GM19035 (cell line): ENCODE measurements at regions not wholly inside any gene's neighbourhood (a gene's known extent, or its start where the extent isn't known, plus 50 kb on each side); places are given as distances from the start of the nearest gene placed in this dataset.
"Not testable (repeated sequence)": the region's sequence is repeated elsewhere in the genome, so short reads cannot be mapped to it uniquely, and the experiment has no call there.

ENCODE experiments used
- ATAC-seq: cut with Tn5 transposase; IDR thresholded peaks from one replicate; pipeline ENCODE4 v1.9.1; 2021; ENCODE audit not compliant: unreplicated experiment

GRCh38 chr11:96760306-96760705, 370.5 kb downstream of the JRKL start:
- no peak for ATAC-seq

DNA sequence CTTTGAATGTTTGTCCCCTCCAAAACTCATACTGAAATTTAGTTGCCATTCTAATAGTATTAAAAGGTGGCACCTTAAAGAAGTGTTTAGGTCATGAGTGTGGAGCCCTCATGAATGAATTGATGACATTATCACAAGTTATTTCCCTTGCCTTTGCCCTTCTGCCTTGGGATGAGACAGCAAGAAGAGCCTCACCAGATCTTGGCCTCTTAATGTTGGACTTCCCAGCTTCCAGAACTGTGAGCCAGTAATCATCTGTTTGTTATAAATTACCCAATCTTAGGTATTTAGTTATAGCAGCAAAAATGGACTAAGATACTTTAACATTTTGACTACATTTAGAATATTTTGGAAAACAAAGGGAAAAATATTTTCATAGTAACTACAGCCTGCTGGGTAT, 371.0 kb downstream of the JRKL start:
- ATAC-seq = no peak

DNA sequence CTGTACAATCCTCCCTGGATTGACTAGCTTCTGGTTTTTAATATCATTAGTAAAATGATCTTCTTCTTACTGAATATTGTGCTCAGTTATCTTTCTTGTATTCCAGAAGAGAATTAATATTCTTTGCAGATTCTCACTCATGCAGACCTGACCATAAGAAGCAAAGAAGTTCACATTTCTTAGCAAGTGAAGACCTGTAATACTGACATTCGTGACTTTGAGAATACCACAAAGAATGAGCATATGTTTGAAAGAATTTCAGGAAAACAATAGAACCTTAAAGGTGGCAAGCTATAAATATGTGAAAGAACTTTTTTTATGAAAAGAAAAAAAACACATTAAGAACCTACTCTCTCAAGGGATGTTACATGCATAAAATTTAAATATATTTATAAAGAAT, 371.6 kb downstream of the JRKL start:
- no peak for ATAC-seq

- ATAC-seq = no peak
Measured at GRCh38 chr11:96763244-96763643, 373.4 kb downstream of the JRKL start.

- ATAC-seq = no peak
Measured at GRCh38 chr11:96778272-96778671, 388.5 kb downstream of the JRKL start.

DNA sequence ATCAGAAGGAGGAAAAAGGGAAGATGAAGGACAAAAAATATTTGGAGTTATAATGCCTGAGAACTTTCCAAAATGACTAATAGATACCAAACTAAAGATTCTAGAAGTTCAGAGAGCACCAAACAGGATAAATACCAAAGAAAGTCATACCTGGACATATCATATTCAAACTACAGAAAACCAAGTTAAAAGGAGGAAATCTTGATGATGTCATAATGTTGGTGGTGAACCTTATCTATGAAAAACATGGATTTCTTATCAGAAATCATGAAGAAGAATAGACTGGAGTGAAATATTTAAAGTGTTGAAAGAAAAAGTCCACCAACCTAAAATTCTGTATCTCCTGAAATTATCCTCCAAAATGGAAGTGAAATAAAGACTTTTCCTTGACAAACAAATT, 389.2 kb downstream of the JRKL start:
- ATAC-seq = no peak

DNA sequence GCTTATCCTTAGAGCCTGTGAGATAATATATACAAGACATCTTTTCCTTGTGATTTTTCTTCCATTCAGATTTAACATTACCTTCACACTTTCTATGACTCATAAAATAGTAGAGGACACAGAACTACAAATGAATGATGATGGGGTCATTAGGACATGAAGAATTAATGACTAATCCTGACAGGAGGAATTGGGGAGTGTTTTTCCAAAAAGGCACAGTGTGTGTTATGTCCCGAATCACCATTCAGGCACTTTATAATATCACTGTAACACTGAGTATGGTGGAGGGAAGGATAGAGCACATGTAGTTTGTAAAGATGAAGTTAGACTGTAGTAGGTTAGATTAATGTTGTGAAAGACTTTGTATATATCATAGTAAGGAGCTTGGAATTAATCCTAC, 391.3 kb downstream of the JRKL start:
- ATAC-seq = no peak

GRCh38 chr11:96782632-96783031, 392.8 kb downstream of the JRKL start:
- ATAC-seq = no peak

- ATAC-seq = no peak
Measured at GRCh38 chr11:96783311-96783710, 393.5 kb downstream of the JRKL start.

GRCh38 chr11:96785073-96785472, 395.3 kb downstream of the JRKL start:
- ATAC-seq = no peak

DNA sequence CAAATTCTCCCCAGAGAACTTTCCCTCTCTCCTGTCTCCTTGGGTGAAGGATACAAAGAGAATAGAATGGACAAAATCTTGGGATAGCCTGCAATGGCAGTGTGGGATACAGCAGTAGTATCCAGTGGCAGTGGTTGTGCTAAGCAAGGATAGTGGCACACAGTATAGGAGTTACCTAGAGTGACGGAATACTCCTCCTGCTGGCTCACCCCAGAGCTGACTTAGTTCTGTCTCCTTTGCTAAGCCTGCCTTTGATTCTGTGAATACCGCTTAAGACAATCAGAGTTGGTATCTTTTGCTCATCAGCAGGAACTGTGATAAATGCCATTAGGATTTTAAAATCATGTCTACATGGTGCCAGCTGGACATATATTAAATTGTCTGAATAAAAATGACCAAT, 404.3 kb downstream of the JRKL start:
- no peak for ATAC-seq

DNA sequence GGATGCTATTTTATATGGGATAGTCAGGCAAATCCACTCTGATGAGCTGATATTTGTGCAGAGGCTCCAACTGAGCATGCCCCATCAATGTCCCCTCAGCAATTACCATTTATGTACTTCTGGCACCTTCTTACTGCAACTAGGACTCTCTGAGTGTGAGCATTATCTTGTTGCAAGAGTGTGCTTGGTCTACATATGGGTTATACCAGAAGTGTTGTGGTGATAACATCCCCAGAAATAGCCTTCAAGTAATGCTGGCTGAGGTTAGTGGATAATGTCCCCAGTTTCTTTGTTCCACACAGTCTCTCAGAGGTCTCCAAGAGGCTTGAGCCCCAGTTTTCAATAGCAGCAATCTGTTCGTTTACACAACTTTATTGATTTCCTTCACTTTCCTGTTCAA, 408.6 kb downstream of the JRKL start:
- no peak for ATAC-seq

DNA sequence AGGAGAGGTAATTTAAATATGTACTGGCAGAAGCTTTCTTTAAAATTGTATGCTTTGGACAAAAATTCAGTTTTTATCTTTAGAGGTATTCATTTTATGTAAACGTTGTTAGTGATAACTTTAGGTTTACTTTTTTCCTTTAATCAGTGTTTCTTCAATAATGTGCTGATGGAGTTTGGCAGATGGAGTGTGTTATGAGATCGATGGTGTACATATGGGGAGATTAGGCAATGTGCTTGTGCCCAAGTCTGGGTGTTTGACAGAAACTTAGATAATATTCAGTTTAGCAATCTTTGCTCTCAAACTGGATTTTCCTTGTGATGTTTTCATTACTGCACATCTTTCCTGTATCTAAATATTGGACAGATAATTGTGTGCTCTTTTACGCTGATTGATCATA, 425.4 kb downstream of the JRKL start:
- ATAC-seq = no peak

DNA sequence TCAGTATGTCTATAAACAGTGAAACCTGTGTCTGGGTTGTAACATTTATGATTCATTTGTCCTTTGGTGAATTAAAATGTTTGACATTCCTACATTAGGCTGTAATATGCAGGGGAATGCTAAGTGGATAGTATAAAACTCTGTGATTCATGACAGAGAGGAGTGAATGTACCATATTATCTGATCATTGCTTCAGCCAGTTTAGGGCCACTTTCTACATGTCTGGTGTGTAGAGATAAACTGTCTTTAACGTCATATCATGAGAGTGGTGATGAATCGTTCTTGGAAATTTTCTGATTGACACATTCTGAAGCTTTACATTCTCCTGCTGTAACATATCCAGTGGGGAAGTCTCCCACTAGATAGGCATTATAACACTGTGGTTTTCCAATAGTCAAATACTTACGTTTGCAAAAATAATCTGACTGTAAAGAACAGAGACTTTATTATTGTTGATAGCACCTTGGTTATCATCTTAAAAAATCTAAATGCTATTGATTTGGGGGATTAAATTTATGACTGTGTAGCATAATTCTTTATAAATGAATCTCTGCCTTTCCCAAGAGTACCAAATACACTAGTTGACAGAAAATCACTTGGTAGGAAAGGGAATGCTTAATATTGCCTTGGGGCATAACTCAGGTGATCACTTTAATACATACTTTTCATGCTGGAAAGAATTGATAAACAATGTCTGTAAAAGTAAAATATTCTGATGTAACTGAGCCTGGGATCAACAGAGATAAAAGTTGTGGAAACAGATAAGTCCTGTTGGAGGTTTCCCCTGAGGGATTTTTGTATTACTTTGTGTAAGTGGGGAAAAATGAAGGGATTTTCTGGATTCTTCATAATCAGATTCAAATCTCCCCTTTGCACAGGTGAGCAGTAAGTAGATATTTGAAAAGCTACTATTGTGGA, 427.9 kb downstream of the JRKL start:
- no peak for ATAC-seq

GRCh38 chr11:96827164-96827563, 437.4 kb downstream of the JRKL start:
- ATAC-seq = no peak

DNA sequence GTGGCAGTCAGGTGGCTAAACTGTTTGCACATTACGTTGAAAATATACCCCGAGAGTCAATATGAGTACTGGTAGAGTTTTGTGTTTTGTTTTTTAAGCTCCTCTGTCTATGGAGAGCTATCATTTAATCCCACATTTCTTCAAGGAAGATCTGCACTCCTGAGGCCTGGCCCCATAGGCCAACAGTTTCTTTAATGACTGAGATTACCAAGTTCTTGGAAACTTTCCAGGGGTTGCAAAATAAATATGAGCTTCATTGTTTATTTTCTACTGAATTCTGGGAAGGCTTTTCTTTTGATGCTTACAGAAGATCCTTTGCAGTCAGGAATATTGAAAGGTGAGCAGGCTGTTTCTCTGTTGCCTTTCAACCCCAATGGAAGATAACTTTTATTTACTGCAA, 452.0 kb downstream of the JRKL start:
- no peak for ATAC-seq

- no peak for ATAC-seq
Measured at GRCh38 chr11:96842731-96843130, 452.9 kb downstream of the JRKL start.

DNA sequence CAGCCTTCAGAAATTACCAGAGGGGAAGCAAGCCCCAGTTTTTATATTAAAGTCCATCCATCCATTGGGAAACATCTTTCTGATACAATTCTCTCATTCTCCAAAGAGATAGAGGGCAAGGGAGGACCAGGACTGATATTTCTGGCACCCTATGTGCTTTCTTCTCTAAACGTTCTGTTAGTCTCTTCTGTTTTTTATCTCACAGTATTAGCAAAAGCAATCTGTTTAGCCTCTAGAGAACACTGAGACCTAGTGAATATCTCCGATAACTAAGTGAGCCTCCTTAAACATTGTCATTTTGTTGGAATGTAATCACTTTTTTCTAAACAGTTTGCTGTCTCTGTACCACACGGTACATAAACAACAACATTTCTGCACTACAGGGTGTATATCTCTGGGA, 464.6 kb downstream of the JRKL start:
- no peak for ATAC-seq

DNA sequence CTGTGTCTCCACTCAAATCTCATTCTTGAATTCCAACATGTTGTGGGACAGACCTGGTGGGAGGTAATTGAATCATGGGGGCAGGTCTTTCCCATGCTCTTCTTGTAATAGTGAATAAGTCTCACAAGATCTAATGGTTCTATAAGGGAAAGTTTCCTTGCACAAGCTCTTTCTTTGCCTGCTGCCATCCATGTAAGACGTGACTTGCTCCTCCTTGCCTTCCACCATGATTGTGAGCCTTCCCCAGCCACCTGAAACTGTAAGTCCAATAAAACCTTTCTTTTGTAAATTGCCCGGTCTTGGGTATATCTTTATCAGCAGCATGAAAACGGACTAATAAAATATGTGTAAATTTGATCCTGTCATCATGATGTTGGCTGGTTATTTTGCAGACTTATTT, 471.9 kb downstream of the JRKL start:
- not testable (repeated sequence) for ATAC-seq

DNA sequence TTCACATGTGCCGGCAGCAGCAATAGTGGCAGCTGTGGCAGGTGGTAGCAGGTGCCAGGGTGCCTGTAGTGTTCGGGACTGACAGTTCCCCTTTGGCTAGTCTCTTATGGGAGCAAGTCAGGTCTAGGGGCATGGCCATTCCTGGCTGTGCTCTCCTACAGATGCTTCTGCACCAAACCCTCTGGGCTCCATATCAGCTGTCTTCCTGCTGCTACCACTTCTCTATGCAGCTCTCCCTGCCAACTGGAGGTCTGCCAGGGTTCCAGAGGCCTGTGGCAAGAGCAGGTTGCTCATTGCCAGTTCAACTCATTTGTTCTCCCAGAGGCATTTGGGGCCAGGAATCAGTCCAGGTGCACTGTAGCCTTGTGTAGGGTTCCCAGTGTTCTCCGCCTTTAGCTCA, 473.7 kb downstream of the JRKL start:
- ATAC-seq = no peak

- no peak for ATAC-seq
Measured at GRCh38 chr11:96865020-96865419, 475.2 kb downstream of the JRKL start.

DNA sequence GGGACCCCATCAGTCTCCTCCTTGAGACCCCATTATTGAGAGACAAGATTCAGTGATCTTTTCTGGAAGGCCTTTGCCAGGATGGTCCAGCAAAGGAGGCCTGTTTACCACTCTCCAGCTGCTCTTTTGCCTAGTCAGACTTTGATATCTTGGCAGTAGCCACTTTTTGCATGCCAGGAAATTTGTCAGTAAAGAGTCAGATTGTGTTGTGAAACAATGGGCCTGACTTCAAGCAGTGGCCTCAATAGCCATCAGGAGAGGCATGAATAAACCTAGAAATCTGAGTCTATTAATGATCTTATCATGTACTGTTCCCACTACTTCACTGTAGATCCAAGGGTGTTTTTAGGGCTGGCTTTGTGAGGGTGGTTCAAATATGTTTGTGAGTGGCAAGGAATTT, 479.4 kb downstream of the JRKL start:
- no peak for ATAC-seq

DNA sequence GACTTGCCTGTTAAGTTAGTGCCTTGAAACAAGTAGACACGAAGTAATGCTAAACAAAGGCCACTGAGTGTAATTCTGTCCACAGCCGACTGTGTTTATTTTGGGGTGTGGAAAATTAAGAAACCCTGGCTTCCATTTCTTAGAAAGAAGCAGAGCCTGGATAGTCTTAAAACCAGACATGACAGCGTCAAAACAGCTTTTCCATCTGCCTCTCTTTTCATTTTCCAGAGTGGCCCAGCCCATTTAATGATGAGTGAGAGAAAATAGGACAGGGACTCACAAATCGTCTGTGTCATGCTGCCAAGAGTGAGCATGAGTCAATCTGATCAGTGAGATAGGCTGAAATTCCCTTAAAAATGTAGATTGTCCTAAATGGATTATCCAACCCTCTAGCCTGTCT, 485.9 kb downstream of the JRKL start:
- ATAC-seq = no peak
